GM12878 (cell line): ENCODE measurements at regions not wholly inside any gene's neighbourhood (a gene's known extent, or its start where the extent isn't known, plus 50 kb on each side); places are given as distances from the start of the nearest gene placed in this dataset.

ENCODE experiments used
- CTCF ChIP-seq, 3 experiments: IDR thresholded peaks in 2 of 3; conservative IDR thresholded peaks in 1 of 3; 2 replicates each; pipeline ENCODE4 v1.5.1; 2011; ENCODE audit warnings: low read depth in 3 of 3, low read length in 3 of 3, mild to moderate bottlenecking in 3 of 3, control low read depth in 2 of 3, moderate library complexity in 2 of 3, inconsistent platforms in 1 of 3, mixed read lengths in 1 of 3; ENCODE audit not compliant: control insufficient read depth in 2 of 3, insufficient read depth in 1 of 3; ENCODE audit errors: extremely low read depth in 1 of 3
- E2F8 ChIP-seq: fragments of 450-650 bp; IDR thresholded peaks from 2 replicates; pipeline ENCODE4 v1.6.1; 2018; ENCODE audit warnings: mild to moderate bottlenecking, low read depth, moderate library complexity; ENCODE audit not compliant: partially characterized antibody
- MTA2 ChIP-seq: fragments of 450-650 bp; IDR thresholded peaks from 2 replicates; pipeline ENCODE4 v1.6.1; 2016; ENCODE audit warnings: low read depth, mild to moderate bottlenecking, moderate library complexity
- NR2C2 ChIP-seq: IDR thresholded peaks from 2 replicates; pipeline ENCODE4 v1.6.1; 2011; ENCODE audit warnings: borderline replicate concordance, low read depth; ENCODE audit not compliant: control insufficient read depth, insufficient read length
- NR2F1 ChIP-seq: fragments of 450-650 bp; conservative IDR thresholded peaks from 2 replicates; pipeline ENCODE4 v1.6.1; 2017; ENCODE audit warnings: mild to moderate bottlenecking
- POLR2A ChIP-seq: IDR thresholded peaks from 2 replicates; pipeline ENCODE4 v1.6.1; 2011; ENCODE audit warnings: low read depth, mild to moderate bottlenecking, low read length
- SKIL ChIP-seq: fragments of 450-650 bp; IDR thresholded peaks from 2 replicates; pipeline ENCODE4 v1.6.1; 2017; ENCODE audit warnings: mild to moderate bottlenecking, low read depth, inconsistent platforms; ENCODE audit not compliant: poor library complexity, severe bottlenecking
- SUPT20H ChIP-seq: IDR thresholded peaks from 2 replicates; pipeline ENCODE4 v1.6.1; 2011; ENCODE audit warnings: low read depth, mild to moderate bottlenecking, low read length, moderate library complexity, borderline replicate concordance; ENCODE audit not compliant: control insufficient read depth

- TF ChIP-seq E2F8 (no peak), SUPT20H (no peak), CTCF (IDR thresholded peaks at IDR 0.05 in 2 of 3, conservative IDR thresholded peaks at IDR 0.05 in 1 of 3; ENCODE audit: control insufficient read depth in 2 of 3, extremely low read depth in 1 of 3, insufficient read depth in 1 of 3, low read depth in 3 of 3, low read length in 3 of 3) (no peak), NR2C2 (no peak), NR2F1 (no peak), SKIL (no peak), MTA2 (no peak), POLR2A (no peak)
Observed at GRCh38 chr11:28696591-28696990, 588.4 kb downstream of the METTL15 start.
